ENCODE measurements at regions not wholly inside any gene's neighbourhood (a gene's known extent, or its start where the extent isn't known, plus 50 kb on each side); places are given as distances from the start of the nearest gene placed in this dataset.

DNA sequence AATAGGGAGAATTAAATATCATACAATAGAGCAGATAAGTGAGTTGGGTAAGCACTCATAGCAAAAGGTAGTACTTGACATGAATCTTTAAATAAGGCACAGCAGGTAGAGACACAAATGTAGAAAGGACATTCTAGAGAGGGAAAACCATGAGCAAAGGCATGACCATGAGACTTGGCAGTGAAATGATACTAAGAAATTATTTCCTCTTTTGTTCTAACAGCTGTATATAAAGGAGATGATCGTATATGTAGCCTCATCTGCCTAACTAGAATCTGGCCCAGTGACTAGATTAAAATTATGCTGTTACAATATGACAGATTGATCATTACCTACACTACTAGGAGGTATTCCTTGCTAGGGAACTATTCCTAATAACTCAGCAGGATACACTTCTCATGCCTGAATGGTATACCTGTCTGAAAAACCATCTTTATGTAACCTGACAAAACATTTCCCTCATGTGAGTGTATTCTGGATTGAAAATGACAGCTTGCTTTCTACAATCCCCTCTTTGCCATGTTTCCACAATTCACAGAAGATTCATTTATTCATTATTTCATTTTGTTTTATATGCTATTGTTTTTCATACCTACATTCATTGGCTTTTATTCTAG lies 725.7 kb downstream of the C12orf50 start:
- intact Hi-C loops (cut with DNase I; ENCODE audit: low total_unique reads), result no loop called here
- 48 to 73% (median 60%) methylated on average over 1 of the region's 1 CpG for WGBS, 5 donors
- Histone ChIP-seq H3K4me1 (peaks cover 0 to 18% (median 2%) of the 10 kb centered on the region in 6 donors), H3K4me3 (no peak overlapping the region), H3K9me3 (no peaks in the 10 kb centered on the region), H3K27me3 (replicated peaks in 1 of 7) (no peaks in the 10 kb centered on the region), H3K36me3 (no peaks in the 10 kb centered on the region), H3K27ac (peak overlapping the region in 1 of 8 donors; percentile 1)
- TF ChIP-seq, protein P1, sequence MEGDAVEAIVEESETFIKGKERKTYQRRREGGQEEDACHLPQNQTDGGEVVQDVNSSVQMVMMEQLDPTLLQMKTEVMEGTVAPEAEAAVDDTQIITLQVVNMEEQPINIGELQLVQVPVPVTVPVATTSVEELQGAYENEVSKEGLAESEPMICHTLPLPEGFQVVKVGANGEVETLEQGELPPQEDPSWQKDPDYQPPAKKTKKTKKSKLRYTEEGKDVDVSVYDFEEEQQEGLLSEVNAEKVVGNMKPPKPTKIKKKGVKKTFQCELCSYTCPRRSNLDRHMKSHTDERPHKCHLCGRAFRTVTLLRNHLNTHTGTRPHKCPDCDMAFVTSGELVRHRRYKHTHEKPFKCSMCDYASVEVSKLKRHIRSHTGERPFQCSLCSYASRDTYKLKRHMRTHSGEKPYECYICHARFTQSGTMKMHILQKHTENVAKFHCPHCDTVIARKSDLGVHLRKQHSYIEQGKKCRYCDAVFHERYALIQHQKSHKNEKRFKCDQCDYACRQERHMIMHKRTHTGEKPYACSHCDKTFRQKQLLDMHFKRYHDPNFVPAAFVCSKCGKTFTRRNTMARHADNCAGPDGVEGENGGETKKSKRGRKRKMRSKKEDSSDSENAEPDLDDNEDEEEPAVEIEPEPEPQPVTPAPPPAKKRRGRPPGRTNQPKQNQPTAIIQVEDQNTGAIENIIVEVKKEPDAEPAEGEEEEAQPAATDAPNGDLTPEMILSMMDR (IDR thresholded peaks at IDR 0.05 in 8 of 11, conservative IDR thresholded peaks at IDR 0.05 in 3 of 11), result no peak
- no peak for TF ChIP-seq POLR2AphosphoS5 (IDR thresholded peaks at IDR 0.05)
- TF ChIP-seq POLR2A (IDR thresholded peaks at IDR 0.05), result no peak
- DNase-seq, result no peak

DNA sequence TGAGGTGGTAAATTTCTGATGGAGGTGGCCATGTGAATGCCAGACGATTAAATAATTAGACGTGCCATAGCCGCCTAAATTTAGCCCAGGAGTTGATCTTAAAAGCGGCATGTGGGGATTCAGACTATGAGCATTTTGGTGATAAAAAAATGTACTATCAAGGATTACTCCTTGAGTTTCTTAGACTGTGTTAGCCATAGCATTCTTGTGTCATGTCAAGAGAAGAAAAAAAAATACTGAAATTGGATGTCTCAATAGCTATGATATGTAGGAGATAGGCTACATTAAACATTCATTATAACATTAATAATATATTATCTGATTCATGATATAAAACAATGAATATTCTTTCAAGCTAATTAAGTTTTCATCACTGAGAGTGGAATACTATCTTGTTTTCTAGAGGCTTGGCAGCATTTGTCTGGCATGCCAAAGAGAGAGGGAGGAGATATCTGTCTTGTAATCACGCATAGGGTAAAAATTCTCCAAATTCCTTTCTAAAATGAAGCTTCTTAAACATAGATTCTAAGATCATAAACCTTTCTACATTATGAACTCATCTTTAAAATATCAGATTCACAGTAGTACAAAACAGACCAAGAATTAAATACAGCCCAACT lies 727.0 kb downstream of the C12orf50 start:
- no peak for DNase-seq
- WGBS, 5 donors, result 88 to 93% (median 90%) methylated on average over 5 of the region's 5 CpGs
- TF ChIP-seq POLR2AphosphoS5 (IDR thresholded peaks at IDR 0.05) (no peak), POLR2A (IDR thresholded peaks at IDR 0.05) (no peak)
- TF ChIP-seq, protein P1 (IDR thresholded peaks at IDR 0.05 in 8 of 11, conservative IDR thresholded peaks at IDR 0.05 in 3 of 11), result no peak
- Histone ChIP-seq H3K4me1 (peaks cover 0 to 18% (median 2%) of the 10 kb centered on the region in 6 donors), H3K36me3 (no peaks in the 10 kb centered on the region), H3K9me3 (no peaks in the 10 kb centered on the region), H3K27ac (no peak overlapping the region), H3K4me3 (no peak overlapping the region), H3K27me3 (replicated peaks in 1 of 7) (no peaks in the 10 kb centered on the region)
- intact Hi-C loops (cut with DNase I; ENCODE audit: low total_unique reads), result no loop called here

DNA sequence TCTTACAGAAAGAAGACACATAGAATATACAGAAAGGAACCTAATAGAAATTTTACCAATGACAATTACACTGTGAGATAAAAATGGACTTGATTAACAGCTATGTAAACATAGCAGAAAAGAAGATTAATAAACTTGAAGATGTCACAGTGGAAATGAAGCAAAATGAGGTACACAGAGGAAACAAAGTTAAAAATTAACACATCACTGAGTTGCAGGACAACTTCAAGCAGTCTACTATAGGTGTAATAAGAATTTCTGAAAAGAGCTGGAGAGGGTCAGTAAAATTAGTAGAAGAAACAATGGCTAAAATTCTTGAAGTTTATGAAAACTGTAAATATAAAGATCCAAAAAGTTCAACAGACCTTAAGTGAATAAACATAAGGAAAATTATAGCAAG lies 738.7 kb downstream of the C12orf50 start:
- Histone ChIP-seq H3K4me3 (no peak overlapping the region), H3K27ac (no peak overlapping the region), H3K36me3 (no peaks in the 10 kb centered on the region), H3K9me3 (peaks cover 0 to 17% (median 0%) of the 10 kb centered on the region in 8 donors), H3K4me1 (no peaks in the 10 kb centered on the region), H3K27me3 (replicated peaks in 1 of 7) (no peaks in the 10 kb centered on the region)
- no peak for DNase-seq
- intact Hi-C loops (cut with DNase I; ENCODE audit: low total_unique reads), result no loop called here
- TF ChIP-seq, protein P1 (IDR thresholded peaks at IDR 0.05 in 8 of 11, conservative IDR thresholded peaks at IDR 0.05 in 3 of 11), result no peak
- TF ChIP-seq POLR2AphosphoS5 (IDR thresholded peaks at IDR 0.05), result no peak
- no peak for TF ChIP-seq POLR2A (IDR thresholded peaks at IDR 0.05)

DNA sequence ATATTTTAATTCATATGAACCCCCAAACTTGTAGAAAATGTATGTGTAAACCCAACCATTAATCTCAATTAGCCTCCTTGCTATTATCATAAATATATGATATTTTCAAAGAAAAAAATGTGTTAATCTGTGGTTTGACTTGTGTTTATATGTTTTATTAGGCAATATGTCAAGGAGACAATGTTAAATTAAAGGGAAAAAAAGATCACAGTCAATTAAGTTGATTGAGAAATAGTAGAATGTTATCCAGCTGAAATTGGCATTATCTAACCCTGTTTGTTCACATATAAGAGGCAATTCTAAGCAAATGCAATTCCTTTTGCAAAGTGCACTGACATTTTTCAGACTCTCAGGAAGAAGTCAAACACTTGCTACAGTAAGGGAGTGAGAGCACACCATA lies 745.3 kb downstream of the C12orf50 start:
- Histone ChIP-seq H3K27me3 (replicated peaks in 1 of 7) (no peaks in the 10 kb centered on the region), H3K4me1 (peaks cover 0 to 14% (median 0%) of the 10 kb centered on the region in 6 donors), H3K9me3 (peaks cover 0 to 6% (median 0%) of the 10 kb centered on the region in 8 donors), H3K27ac (no peak overlapping the region), H3K36me3 (no peaks in the 10 kb centered on the region), H3K4me3 (no peak overlapping the region)
- TF ChIP-seq POLR2AphosphoS5 (IDR thresholded peaks at IDR 0.05) (no peak), POLR2A (IDR thresholded peaks at IDR 0.05) (no peak)
- TF ChIP-seq, protein P1 (IDR thresholded peaks at IDR 0.05 in 8 of 11, conservative IDR thresholded peaks at IDR 0.05 in 3 of 11), result no peak
- intact Hi-C loops (cut with DNase I; ENCODE audit: low total_unique reads), result no loop called here
- DNase-seq, result no peak
